H9 (cell line): ENCODE measurements at regions not wholly inside any gene's neighbourhood (a gene's known extent, or its start where the extent isn't known, plus 50 kb on each side); places are given as distances from the start of the nearest gene placed in this dataset.

Experiments
- DNase-seq: peaks from one replicate; pipeline ENCODE4 v3.0.0-alpha.2; 2017
- H2AFZ ChIP-seq: one replicate; pipeline ENCODE4 v1.6.1; 2013; ENCODE audit warnings: mild to moderate bottlenecking, low read length, control low read depth, moderate library complexity
- H2AK5ac ChIP-seq: 2 replicates; pipeline ENCODE4 v1.6.1; 2013; ENCODE audit warnings: low read length, control low read depth, mixed read lengths; ENCODE audit not compliant: insufficient read length
- H2BK120ac ChIP-seq: one replicate; pipeline ENCODE4 v1.6.1; 2013; ENCODE audit warnings: low read depth, mild to moderate bottlenecking, low read length, control low read depth, inconsistent platforms; ENCODE audit not compliant: poor library complexity, severe bottlenecking
- H2BK12ac ChIP-seq: 2 replicates; pipeline ENCODE4 v1.6.1; 2013; ENCODE audit warnings: low read length, control low read depth, mixed read lengths, low read depth; ENCODE audit not compliant: insufficient read length
- H2BK15ac ChIP-seq: 2 replicates; pipeline ENCODE4 v1.6.1; 2013; ENCODE audit warnings: low read depth, low read length, control low read depth
- H2BK20ac ChIP-seq: one replicate; pipeline ENCODE4 v1.6.1; 2013; ENCODE audit warnings: low read depth, mild to moderate bottlenecking, low read length, control low read depth, inconsistent platforms; ENCODE audit not compliant: poor library complexity, severe bottlenecking
- H2BK5ac ChIP-seq: 2 replicates; pipeline ENCODE4 v1.6.1; 2013; ENCODE audit warnings: low read length, control low read depth, mixed read lengths; ENCODE audit not compliant: insufficient read length
- H3K14ac ChIP-seq: 2 replicates; pipeline ENCODE4 v1.6.1; 2013; ENCODE audit warnings: low read length, control low read depth; ENCODE audit not compliant: insufficient read depth
- H3K18ac ChIP-seq: 2 replicates; pipeline ENCODE4 v1.6.1; 2013; ENCODE audit warnings: low read depth, mild to moderate bottlenecking, mixed read lengths, low read length, control low read depth; ENCODE audit not compliant: insufficient read length
- H3K23ac ChIP-seq: 2 replicates; pipeline ENCODE4 v1.6.1; 2013; ENCODE audit warnings: low read length, control low read depth, mixed read lengths, low read depth; ENCODE audit not compliant: insufficient read length
- H3K23me2 ChIP-seq: 2 replicates; pipeline ENCODE4 v1.6.1; 2013; ENCODE audit warnings: low read depth, mild to moderate bottlenecking, mixed read lengths, low read length, control low read depth; ENCODE audit not compliant: insufficient read length, poor library complexity, severe bottlenecking
- H3K27ac ChIP-seq: 2 replicates; pipeline ENCODE4 v1.5.1; 2013; ENCODE audit warnings: low read length, control low read depth, mixed read lengths, low read depth; ENCODE audit not compliant: insufficient read length
- H3K27me3 ChIP-seq: 2 replicates; pipeline ENCODE4 v1.6.1; 2013; ENCODE audit warnings: low read length, control low read depth, inconsistent platforms; ENCODE audit not compliant: insufficient read depth
- H3K4ac ChIP-seq: 2 replicates; pipeline ENCODE4 v1.6.1; 2013; ENCODE audit warnings: low read depth, mild to moderate bottlenecking, control low read depth, inconsistent platforms, low read length, moderate library complexity
- H3K4me1 ChIP-seq: 2 replicates; pipeline ENCODE4 v1.6.1; 2013; ENCODE audit warnings: low read length, control low read depth, inconsistent platforms; ENCODE audit not compliant: insufficient read depth
- H3K4me2 ChIP-seq: 2 replicates; pipeline ENCODE4 v1.6.1; 2013; ENCODE audit warnings: low read length, control low read depth, mixed read lengths; ENCODE audit not compliant: insufficient read length, insufficient read depth
- H3K56ac ChIP-seq: 2 replicates; pipeline ENCODE4 v1.6.1; 2013; ENCODE audit warnings: low read depth, mild to moderate bottlenecking, mixed read lengths, low read length, control low read depth; ENCODE audit not compliant: insufficient read length
- H3K79me1 ChIP-seq: 2 replicates; pipeline ENCODE4 v1.6.1; 2013; ENCODE audit warnings: low read depth, mild to moderate bottlenecking, moderate library complexity, low read length, control low read depth, inconsistent platforms; ENCODE audit not compliant: insufficient read depth, poor library complexity, severe bottlenecking
- H3K79me2 ChIP-seq: 2 replicates; pipeline ENCODE4 v1.6.1; 2013; ENCODE audit warnings: low read length, control low read depth, inconsistent platforms; ENCODE audit not compliant: insufficient read depth
- H3K9ac ChIP-seq: 2 replicates; pipeline ENCODE4 v1.6.1; 2013; ENCODE audit warnings: low read length, control low read depth, mixed read lengths; ENCODE audit not compliant: insufficient read length; ENCODE audit errors: extremely low read depth
- H3K9me3 ChIP-seq: one replicate; pipeline ENCODE4 v1.6.1; 2013; ENCODE audit warnings: low read depth, low read length, inconsistent platforms; ENCODE audit not compliant: control insufficient read depth
- H3T11ph ChIP-seq: one replicate; pipeline ENCODE4 v1.6.1; 2013; ENCODE audit warnings: mild to moderate bottlenecking, low read length, control low read depth, inconsistent platforms
- H4K20me1 ChIP-seq: one replicate; pipeline ENCODE4 v1.6.1; 2013; ENCODE audit not compliant: control insufficient read depth, insufficient read length, insufficient read depth
- H4K5ac ChIP-seq: 2 replicates; pipeline ENCODE4 v1.6.1; 2013; ENCODE audit warnings: low read depth, mild to moderate bottlenecking, mixed read lengths, low read length, control low read depth; ENCODE audit not compliant: insufficient read length
- H4K8ac ChIP-seq: replicated peaks from 2 replicates; pipeline ENCODE4 v1.6.1; 2013; ENCODE audit warnings: low read length, control low read depth, mixed read lengths, low read depth; ENCODE audit not compliant: insufficient read length
- H4K91ac ChIP-seq: 2 replicates; pipeline ENCODE4 v1.6.1; 2013; ENCODE audit warnings: low read depth, mild to moderate bottlenecking, moderate library complexity, mixed read lengths, low read length, control low read depth; ENCODE audit not compliant: insufficient read length
- H3K27ac Mint-ChIP-seq, 3 experiments: 2 replicates in 2 of 3; 3 replicates in 1 of 3; pipeline ENCODE4 v1.8.0; 2020 to 2021; ENCODE audit warnings: mixed read lengths in 3 of 3, mild to moderate bottlenecking in 1 of 3, moderate library complexity in 1 of 3
- H3K27me3 Mint-ChIP-seq: 2 replicates; pipeline ENCODE4 v1.8.0; 2021; ENCODE audit warnings: low read depth, mild to moderate bottlenecking, moderate library complexity, mixed read lengths
- H3K36me3 Mint-ChIP-seq, 3 experiments: 2 replicates in 2 of 3; 3 replicates in 1 of 3; pipeline ENCODE4 v1.8.0; 2020 to 2021; ENCODE audit warnings: low read depth in 3 of 3, mixed read lengths in 3 of 3; ENCODE audit not compliant: insufficient read depth in 1 of 3
- H3K4me1 Mint-ChIP-seq, 2 experiments: 2 replicates each; pipeline ENCODE4 v1.8.0; 2020; ENCODE audit warnings: mixed read lengths in 2 of 2
- H3K4me3 Mint-ChIP-seq, 2 experiments: 2 replicates in 1 of 2; 3 replicates in 1 of 2; pipeline ENCODE4 v1.8.0; 2020 to 2021; ENCODE audit warnings: mild to moderate bottlenecking in 2 of 2, mixed read lengths in 2 of 2, moderate library complexity in 1 of 2
- H3K9me3 Mint-ChIP-seq, 2 experiments: 2 replicates in 1 of 2; 3 replicates in 1 of 2; pipeline ENCODE4 v1.8.0; 2020; ENCODE audit warnings: mild to moderate bottlenecking in 2 of 2, mixed read lengths in 2 of 2, moderate library complexity in 1 of 2
- WGBS: extraction: QIAGEN DNeasy Blood & Tissue Kit; methylation state at CpG from one replicate; pipeline ENCODE4 v1.1.7; 2013; ENCODE audit warnings: missing lambda C conversion rate, low lambda C conversion rate, mixed read lengths; ENCODE audit not compliant: insufficient read length; ENCODE audit errors: extremely low coverage; 5-methylcytosine and 5-hydroxymethylcytosine counted together
- TF ChIP-seq, protein P1 (sequence below): fragments of 200-600 bp; sonication (generic); conservative IDR thresholded peaks from 3 replicates; pipeline ENCODE4 v1.8.0; 2021; ENCODE audit warnings: antibody characterized with exemption, mild to moderate bottlenecking

DNA sequence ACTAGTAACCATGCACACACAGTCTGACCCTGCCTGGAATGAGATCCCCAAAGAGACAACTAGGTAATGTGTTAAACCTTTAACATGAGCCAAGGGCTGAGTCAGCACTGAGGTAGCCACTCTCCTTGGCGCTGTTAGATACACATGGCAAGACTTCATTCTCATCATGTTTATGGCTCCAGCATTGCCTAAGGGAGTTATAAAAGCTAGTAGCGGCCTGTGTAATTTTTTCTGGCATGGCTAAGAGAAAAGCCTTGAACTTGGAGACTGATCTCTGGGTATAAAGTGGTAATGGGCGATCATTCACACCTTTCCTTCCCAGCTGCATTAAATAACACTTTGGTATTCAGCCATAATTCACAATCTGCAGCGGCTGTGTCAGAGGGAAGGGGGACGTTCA, 779.7 kb upstream of the LRRC4C start:
- Histone ChIP-seq H3K18ac (no peak overlapping the region), H3K27ac (no peak overlapping the region), H3K4me1 (peaks cover 5% of the 10 kb centered on the region; the same call in 1 of the 2 replicates), H4K5ac (no peak overlapping the region), H3K23ac (no peak overlapping the region), H3K23me2 (no peaks in the 10 kb centered on the region), H2BK120ac (no peak overlapping the region), H4K8ac (no peak overlapping the region), H3K9ac (no peak overlapping the region), H3K4me2 (no peak overlapping the region), H3K9me3 (no peaks in the 10 kb centered on the region), H3K79me1 (no peaks in the 10 kb centered on the region), H3K27me3 (no peaks in the 10 kb centered on the region), H3T11ph (no peak overlapping the region), H2AFZ (no peak overlapping the region), H4K20me1 (no peaks in the 10 kb centered on the region), H2BK15ac (no peak overlapping the region), H2BK20ac (no peak overlapping the region), H3K14ac (no peak overlapping the region), H4K91ac (no peak overlapping the region), H3K56ac (no peak overlapping the region), H2BK5ac (no peak overlapping the region), H3K4ac (no peak overlapping the region), H3K79me2 (no peaks in the 10 kb centered on the region), H2BK12ac (no peak overlapping the region), H2AK5ac (no peak overlapping the region)
- Mint-ChIP-seq H3K4me1 (peaks cover 28 to 31% of the 10 kb centered on the region in 2 experiments), H3K36me3 (no peaks in the 10 kb centered on the region), H3K9me3 (no peaks in the 10 kb centered on the region), H3K27me3 (no peaks in the 10 kb centered on the region), H3K4me3 (no peak overlapping the region), H3K27ac (no peak overlapping the region)
- TF ChIP-seq, protein P1, sequence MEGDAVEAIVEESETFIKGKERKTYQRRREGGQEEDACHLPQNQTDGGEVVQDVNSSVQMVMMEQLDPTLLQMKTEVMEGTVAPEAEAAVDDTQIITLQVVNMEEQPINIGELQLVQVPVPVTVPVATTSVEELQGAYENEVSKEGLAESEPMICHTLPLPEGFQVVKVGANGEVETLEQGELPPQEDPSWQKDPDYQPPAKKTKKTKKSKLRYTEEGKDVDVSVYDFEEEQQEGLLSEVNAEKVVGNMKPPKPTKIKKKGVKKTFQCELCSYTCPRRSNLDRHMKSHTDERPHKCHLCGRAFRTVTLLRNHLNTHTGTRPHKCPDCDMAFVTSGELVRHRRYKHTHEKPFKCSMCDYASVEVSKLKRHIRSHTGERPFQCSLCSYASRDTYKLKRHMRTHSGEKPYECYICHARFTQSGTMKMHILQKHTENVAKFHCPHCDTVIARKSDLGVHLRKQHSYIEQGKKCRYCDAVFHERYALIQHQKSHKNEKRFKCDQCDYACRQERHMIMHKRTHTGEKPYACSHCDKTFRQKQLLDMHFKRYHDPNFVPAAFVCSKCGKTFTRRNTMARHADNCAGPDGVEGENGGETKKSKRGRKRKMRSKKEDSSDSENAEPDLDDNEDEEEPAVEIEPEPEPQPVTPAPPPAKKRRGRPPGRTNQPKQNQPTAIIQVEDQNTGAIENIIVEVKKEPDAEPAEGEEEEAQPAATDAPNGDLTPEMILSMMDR, result no peak
- no CpG with 5 or more reads among the region's 5 CpGs for WGBS
- DNase-seq, result no peak
